ENCODE measurements at regions not wholly inside any gene's neighbourhood (a gene's known extent, or its start where the extent isn't known, plus 50 kb on each side); places are given as distances from the start of the nearest gene placed in this dataset.

- H3K4me3 ChIP-seq (ENCODE audit: low read depth, low read length): no peak overlapping the region
- TF ChIP-seq CTCF (IDR thresholded peaks at IDR 0.05; ENCODE audit: insufficient read depth, low read length, missing control alignments): no peak
- ChIA-PET CTCF (no interaction called here), POLR2A (no interaction called here)
- DNase-seq (ENCODE audit: low read depth, low spot score): no peak
Observed at GRCh38 chr5:82925061-82925411, 152.2 kb downstream of the TMEM167A start.

DNA sequence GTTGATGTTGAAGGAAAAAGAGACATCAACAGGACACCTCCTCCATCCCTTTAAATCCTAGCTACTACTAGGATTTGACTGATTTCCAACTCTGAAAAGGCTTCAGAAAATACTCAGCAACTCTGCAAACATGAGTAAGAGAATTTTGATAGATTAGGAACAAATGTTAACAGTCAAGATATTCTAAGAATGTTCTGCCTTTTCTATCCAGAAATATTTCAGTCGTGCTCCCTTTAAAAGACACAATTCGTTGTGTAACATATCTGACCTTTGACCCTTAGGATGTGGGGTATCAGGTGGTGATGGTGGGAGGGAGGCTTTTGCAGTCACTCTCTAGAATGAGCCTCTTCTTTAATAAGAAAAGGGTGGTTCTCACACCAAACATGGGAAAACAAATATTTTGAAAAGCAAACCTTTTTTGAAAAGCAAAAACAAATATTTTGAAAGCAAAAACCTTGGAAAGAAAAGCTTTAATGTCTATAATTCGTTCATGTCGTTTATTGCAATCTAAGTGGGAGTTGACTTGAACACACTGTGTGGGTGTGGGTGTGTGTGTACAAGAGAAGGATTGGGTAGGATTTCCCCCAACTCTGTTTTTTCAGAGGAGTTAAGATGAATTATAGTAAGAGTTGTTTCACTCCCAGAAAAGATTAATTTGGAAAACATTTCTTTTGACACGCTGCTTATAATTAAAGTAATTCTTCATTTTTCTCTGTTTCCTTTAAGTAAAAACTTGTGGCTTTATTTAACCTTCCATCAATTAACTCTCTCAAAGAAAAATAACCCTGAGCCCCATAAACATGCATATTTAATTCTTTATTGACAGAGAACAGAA, 152.8 kb downstream of the TMEM167A start:
- ChIA-PET CTCF (no interaction called here), POLR2A (no interaction called here)
- TF ChIP-seq CTCF (IDR thresholded peaks at IDR 0.05; ENCODE audit: insufficient read depth, low read length, missing control alignments): no peak
- no peak overlapping the region for H3K4me3 ChIP-seq (ENCODE audit: low read depth, low read length)
- no peak for DNase-seq (ENCODE audit: low read depth, low spot score)

GRCh38 chr5:82922086-82922734, 155.0 kb downstream of the TMEM167A start:
- H3K4me3 ChIP-seq (ENCODE audit: low read depth, low read length): no peak overlapping the region
- no peak for TF ChIP-seq CTCF (IDR thresholded peaks at IDR 0.05; ENCODE audit: insufficient read depth, low read length, missing control alignments)
- ChIA-PET POLR2A (no interaction called here), CTCF (no interaction called here)
- DNase-seq (ENCODE audit: low read depth, low spot score): no peak

DNA sequence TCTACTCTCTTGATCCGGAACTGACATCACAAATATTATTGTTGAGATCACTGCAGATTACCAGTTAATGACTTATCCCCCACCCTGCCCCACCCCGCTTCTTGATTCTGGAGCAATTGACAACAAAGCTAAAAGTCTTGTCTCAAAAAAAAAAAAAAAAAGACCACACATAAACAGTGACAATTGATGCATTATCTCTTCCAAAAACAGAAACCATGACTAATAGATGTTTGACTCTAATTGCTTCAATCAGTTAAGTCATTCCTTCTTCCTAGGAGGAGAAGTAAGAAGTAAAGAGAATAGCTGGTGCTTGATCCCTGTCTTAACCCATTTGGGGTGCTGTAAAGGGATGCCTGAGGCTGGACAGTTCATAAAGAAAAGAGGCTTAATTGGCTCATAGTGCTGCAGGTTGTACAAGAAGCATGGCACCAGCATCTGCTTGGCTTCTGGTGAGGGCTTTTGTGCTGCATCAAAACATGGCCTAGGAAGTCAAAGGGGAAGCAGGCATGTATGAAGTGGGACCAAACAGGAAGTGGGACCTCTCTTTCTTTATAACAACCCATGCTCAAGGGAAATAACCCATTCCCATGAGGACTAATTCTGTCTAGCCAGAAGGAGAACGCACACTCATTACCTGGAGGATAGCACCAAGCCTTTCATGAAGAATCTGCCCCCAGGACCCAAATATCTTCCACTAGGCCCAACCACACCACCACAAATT, 158.7 kb downstream of the TMEM167A start:
- no peak for TF ChIP-seq CTCF (IDR thresholded peaks at IDR 0.05; ENCODE audit: insufficient read depth, low read length, missing control alignments)
- no peak overlapping the region for H3K4me3 ChIP-seq (ENCODE audit: low read depth, low read length)
- POLR2A ChIA-PET: no interaction called here
- CTCF ChIA-PET: no interaction called here
- DNase-seq (ENCODE audit: low read depth, low spot score): no peak

DNA sequence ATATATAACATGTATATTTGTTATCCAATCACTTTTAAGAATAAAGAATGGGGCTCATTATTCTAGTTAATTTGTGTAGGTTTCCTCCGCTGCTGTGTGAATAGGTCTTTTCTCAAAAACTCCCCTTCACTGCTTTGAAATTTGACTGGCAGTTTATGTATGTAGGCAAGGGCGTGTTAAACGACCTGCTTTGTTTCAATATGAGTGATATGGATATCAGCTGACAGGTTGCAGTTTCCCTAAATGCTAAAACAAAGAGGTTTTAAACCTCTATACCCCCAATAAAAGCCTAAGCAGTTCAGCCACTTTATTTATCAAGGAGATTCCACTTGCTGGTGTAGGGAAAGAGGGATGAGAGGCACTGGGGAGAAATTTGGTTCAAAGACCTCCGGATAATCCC, 159.6 kb downstream of the TMEM167A start:
- ChIA-PET POLR2A (no interaction called here), CTCF (no interaction called here)
- no peak for DNase-seq (ENCODE audit: low read depth, low spot score)
- no peak overlapping the region for H3K4me3 ChIP-seq (ENCODE audit: low read depth, low read length)
- no peak for TF ChIP-seq CTCF (IDR thresholded peaks at IDR 0.05; ENCODE audit: insufficient read depth, low read length, missing control alignments)

GRCh38 chr5:82913971-82914370, 163.2 kb downstream of the TMEM167A start:
- H3K4me3 ChIP-seq (ENCODE audit: low read depth, low read length): no peak overlapping the region
- no peak for TF ChIP-seq CTCF (IDR thresholded peaks at IDR 0.05; ENCODE audit: insufficient read depth, low read length, missing control alignments)
- ChIA-PET CTCF (no interaction called here), POLR2A (no interaction called here)
- DNase-seq (ENCODE audit: low read depth, low spot score): no peak
